GM12864 (cell line): ENCODE measurements at regions not wholly inside any gene's neighbourhood (a gene's known extent, or its start where the extent isn't known, plus 50 kb on each side); places are given as distances from the start of the nearest gene placed in this dataset.

Experiments
- DNase-seq: peaks from one replicate; pipeline ENCODE4 v3.0.0-alpha.2; 2011; ENCODE audit warnings: low read depth
- H3K4me3 ChIP-seq: 2 replicates; pipeline ENCODE4 v1.5.1; 2011; ENCODE audit warnings: mild to moderate bottlenecking, low read depth, low read length, control low read depth
- CTCF ChIP-seq: IDR thresholded peaks from 2 replicates; pipeline ENCODE4 v1.5.1; 2011; ENCODE audit warnings: low read depth, mild to moderate bottlenecking, moderate library complexity, low read length, control low read depth, inconsistent platforms; ENCODE audit errors: missing control alignments

DNA sequence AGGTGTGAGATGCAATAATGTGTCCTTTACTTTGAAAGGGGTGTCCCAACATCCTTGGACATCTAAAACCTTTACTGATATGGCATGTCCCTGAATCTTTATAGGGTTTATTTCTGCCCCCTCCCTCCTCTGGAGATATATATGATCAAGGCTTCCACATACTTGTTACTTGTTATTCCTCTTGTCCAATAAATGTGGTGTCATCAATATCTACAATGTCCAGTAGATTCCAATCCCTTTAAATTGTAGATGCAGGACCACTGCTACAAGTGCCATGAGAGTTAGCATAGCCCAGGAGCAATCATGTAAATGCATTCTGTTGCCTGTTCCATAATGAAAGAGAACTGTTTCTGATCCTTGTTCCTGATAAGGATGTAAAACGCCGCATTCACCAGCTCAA lies 479.7 kb upstream of the MEIS1 start:
- no peak overlapping the region for H3K4me3 ChIP-seq
- no peak for DNase-seq
- TF ChIP-seq CTCF, result no peak

DNA sequence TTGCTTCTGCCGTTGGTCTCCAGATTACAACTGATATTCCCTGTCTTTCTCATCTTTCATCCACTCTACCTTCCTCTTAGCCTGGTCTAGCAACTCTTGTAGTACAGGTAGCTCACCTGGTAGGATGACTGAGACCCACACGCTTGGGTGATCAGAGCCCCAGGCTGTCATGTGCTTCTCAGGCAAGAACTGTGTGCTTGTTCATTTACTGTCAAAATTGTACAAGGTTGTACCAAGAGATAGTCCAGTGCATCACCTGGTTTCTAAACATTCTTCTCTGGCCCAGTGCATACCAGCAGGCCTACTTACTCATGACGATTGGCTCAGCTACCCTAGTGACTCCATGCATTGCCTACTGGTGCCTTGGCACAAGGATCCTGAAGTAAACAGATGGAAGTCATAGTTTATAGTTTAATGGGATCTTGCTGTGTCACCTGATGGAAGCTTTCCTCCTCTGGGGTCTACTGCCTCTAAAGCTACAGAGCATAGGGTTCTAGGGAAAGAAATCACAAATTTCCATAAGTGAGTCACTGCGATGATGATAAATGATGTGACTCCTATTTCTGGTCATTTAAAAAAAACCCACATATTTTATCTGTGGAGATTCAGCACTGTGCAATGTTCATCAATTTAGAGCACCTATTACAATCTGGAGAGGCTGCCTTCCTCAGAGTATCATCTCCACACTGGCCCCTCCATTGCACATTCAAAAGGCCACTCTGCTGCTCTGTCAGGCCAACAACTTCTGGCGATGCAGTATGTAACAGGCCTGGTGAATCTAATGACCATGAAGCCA lies 481.8 kb upstream of the MEIS1 start:
- TF ChIP-seq CTCF, result no peak
- H3K4me3 ChIP-seq, result no peak overlapping the region
- DNase-seq, result no peak

DNA sequence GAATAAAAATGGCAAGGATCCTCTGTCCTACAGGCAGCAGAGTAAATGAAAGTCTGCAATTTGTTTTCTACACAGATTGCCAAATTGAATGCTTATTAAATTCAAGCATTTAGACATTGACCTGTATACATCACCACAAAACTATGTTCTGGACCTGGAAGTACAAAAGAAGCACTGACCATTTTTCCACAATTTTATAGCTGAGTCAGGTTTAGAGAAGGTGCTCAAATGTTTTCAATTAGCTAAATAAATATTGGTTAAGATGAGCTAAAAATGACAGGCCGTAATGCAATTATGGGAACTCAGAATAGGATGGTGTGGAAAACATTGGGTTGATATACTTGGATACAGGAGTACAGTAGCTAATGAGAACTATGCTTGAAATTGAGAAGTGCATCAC lies 490.7 kb upstream of the MEIS1 start:
- no peak for DNase-seq
- no peak for TF ChIP-seq CTCF
- no peak overlapping the region for H3K4me3 ChIP-seq

- no peak for TF ChIP-seq CTCF
Measured at GRCh38 chr2:65943099-65943786, 491.7 kb upstream of the MEIS1 start.

GRCh38 chr2:65940856-65941255 lies 494.1 kb upstream of the MEIS1 start:
- DNase-seq, result no peak
- no peak for TF ChIP-seq CTCF
- no peak overlapping the region for H3K4me3 ChIP-seq

More at GRCh38 chr2:65943099-65943786, 491.7 kb upstream of the MEIS1 start:
- no peak overlapping the region for H3K4me3 ChIP-seq
- DNase-seq, result no peak

DNA sequence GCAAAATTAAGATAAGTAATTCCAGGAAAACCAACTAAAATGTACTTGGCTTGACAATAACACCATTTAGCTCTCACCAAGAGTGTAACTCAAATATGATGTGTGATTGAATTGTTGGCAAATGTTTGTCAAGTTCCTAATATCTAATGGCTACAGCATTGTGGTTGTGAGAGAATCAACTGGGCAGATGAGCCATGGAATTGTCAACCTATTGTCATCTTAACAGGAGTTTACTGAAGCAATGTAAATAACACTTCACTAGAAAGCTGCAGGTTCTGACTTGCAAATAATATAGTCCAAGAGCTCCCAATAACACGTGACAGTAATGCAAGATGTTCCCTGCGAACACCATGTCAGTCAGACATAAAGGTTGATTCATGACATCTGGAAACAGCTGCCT lies 495.2 kb upstream of the MEIS1 start:
- H3K4me3 ChIP-seq, result no peak overlapping the region
- no peak for DNase-seq
- no peak for TF ChIP-seq CTCF
